H1 (cell line): ENCODE measurements at regions not wholly inside any gene's neighbourhood (a gene's known extent, or its start where the extent isn't known, plus 50 kb on each side); places are given as distances from the start of the nearest gene placed in this dataset.

Experiments
- BCL11A ChIP-seq, 2 experiments: IDR thresholded peaks; one replicate each; pipeline ENCODE4 v1.6.1; 2011; ENCODE audit warnings: low read depth in 2 of 2, low read length in 2 of 2, mild to moderate bottlenecking in 2 of 2
- CEBPB ChIP-seq: IDR thresholded peaks from 2 replicates; pipeline ENCODE4 v1.6.1; 2012; ENCODE audit warnings: low read depth, low read length
- CHD1 ChIP-seq: IDR thresholded peaks from 2 replicates; pipeline ENCODE4 v1.6.1; 2012; ENCODE audit warnings: low read depth, low read length, improper control_type of control experiment
- CTCF ChIP-seq, 3 experiments: IDR thresholded peaks; 1 replicate in 2 of 3; 2 replicates in 1 of 3; pipeline versions ENCODE4 v1.5.1 to v1.6.1; 2011; ENCODE audit warnings: low read length in 3 of 3, mild to moderate bottlenecking in 3 of 3, inconsistent platforms in 2 of 3, low read depth in 1 of 3, moderate library complexity in 1 of 3; ENCODE audit not compliant: insufficient read depth in 1 of 3; ENCODE audit errors: control extremely low read depth in 1 of 3
- EP300 ChIP-seq, 2 experiments: IDR thresholded peaks; 1 replicate in 1 of 2; 2 replicates in 1 of 2; pipeline ENCODE4 v1.6.1; 2011 to 2012; ENCODE audit warnings: low read depth in 2 of 2, low read length in 2 of 2, mild to moderate bottlenecking in 2 of 2, borderline replicate concordance in 1 of 2, inconsistent platforms in 1 of 2, moderate library complexity in 1 of 2
- EZH2 ChIP-seq: fragments of 200-600 bp; sonication (generic); IDR thresholded peaks from 2 replicates; pipeline ENCODE4 v1.7.1; 2012; ENCODE audit warnings: low read depth, mild to moderate bottlenecking, moderate library complexity, low read length, inconsistent platforms; ENCODE audit not compliant: severe bottlenecking
- POLR2AphosphoS5 ChIP-seq: IDR thresholded peaks from 2 replicates; pipeline ENCODE4 v1.6.1; 2011; ENCODE audit warnings: low read depth, low read length
- RFX5 ChIP-seq: IDR thresholded peaks from 2 replicates; pipeline ENCODE4 v1.6.1; 2011; ENCODE audit warnings: low read depth, low read length, improper control_type of control experiment, borderline replicate concordance
- SIRT6 ChIP-seq: IDR thresholded peaks from one replicate; pipeline ENCODE4 v1.7.1; 2012; ENCODE audit warnings: low read length, inconsistent platforms
- SP2 ChIP-seq: IDR thresholded peaks from 2 replicates; pipeline ENCODE4 v1.6.1; 2012; ENCODE audit warnings: mild to moderate bottlenecking, low read length, inconsistent platforms
- SRF ChIP-seq: IDR thresholded peaks from 2 replicates; pipeline ENCODE4 v1.6.1; 2011; ENCODE audit warnings: mild to moderate bottlenecking, low read depth, low read length, moderate library complexity
- TCF12 ChIP-seq: IDR thresholded peaks from 2 replicates; pipeline ENCODE4 v1.6.1; 2011; ENCODE audit warnings: low read depth, mild to moderate bottlenecking, low read length

- no peak for TF ChIP-seq CTCF (IDR thresholded peaks at IDR 0.05; ENCODE audit: control extremely low read depth in 1 of 3, insufficient read depth in 1 of 3, low read depth in 1 of 3, low read length in 3 of 3)
- TF ChIP-seq POLR2AphosphoS5: no peak
- no peak for TF ChIP-seq SP2
- no peak for TF ChIP-seq SIRT6
- TF ChIP-seq RFX5: no peak
- no peak for TF ChIP-seq TCF12
- no peak for TF ChIP-seq EZH2
- no peak for TF ChIP-seq CEBPB
- TF ChIP-seq SRF: no peak
- TF ChIP-seq BCL11A (IDR thresholded peaks at IDR 0.05; ENCODE audit: low read depth in 2 of 2, low read length in 2 of 2): no peak
- TF ChIP-seq CHD1: no peak
- no peak for TF ChIP-seq EP300 (IDR thresholded peaks at IDR 0.05; ENCODE audit: borderline replicate concordance in 1 of 2, low read depth in 2 of 2, low read length in 2 of 2)
These were observed 327.6 kb downstream of the ARRDC4 start for GRCh38 chr15:98288091-98288590.
